ENCODE measurements at regions not wholly inside any gene's neighbourhood (a gene's known extent, or its start where the extent isn't known, plus 50 kb on each side); places are given as distances from the start of the nearest gene placed in this dataset.
A peak's percentile ranks its signal among the peaks of the same experiment; 100 is the strongest.

- Histone ChIP-seq H3K27me3 (ENCODE audit: control insufficient read depth, insufficient read depth, low read length) (no peaks in the 10 kb centered on the region), H3K4me1 (ENCODE audit: control insufficient read depth, insufficient read depth, low read length) (peaks cover 9% of the 10 kb centered on the region), H3K36me3 (ENCODE audit: control insufficient read depth, insufficient read depth, low read length) (no peaks in the 10 kb centered on the region), H3K27ac (ENCODE audit: low read depth, low read length) (no peak overlapping the region), H3K4me3 (ENCODE audit: low read length) (no peak overlapping the region), H3K9ac (ENCODE audit: low read length) (no peak overlapping the region)
These were observed 187.3 kb downstream of the CXCL12 start for GRCh38 chr10:44197646-44198045.

- Histone ChIP-seq H3K9ac (ENCODE audit: low read length) (no peak overlapping the region), H3K27me3 (ENCODE audit: control insufficient read depth, insufficient read depth, low read length) (no peaks in the 10 kb centered on the region), H3K4me1 (ENCODE audit: control insufficient read depth, insufficient read depth, low read length) (peaks cover 9% of the 10 kb centered on the region), H3K27ac (ENCODE audit: low read depth, low read length) (no peak overlapping the region), H3K36me3 (ENCODE audit: control insufficient read depth, insufficient read depth, low read length) (no peaks in the 10 kb centered on the region), H3K4me3 (ENCODE audit: low read length) (no peak overlapping the region)
These were observed 188.6 kb downstream of the CXCL12 start for GRCh38 chr10:44196336-44196735.

GRCh38 chr10:44196008-44196320 is 188.9 kb downstream of the CXCL12 start:
- peaks cover 9% of the 10 kb centered on the region for H3K4me1 ChIP-seq (ENCODE audit: control insufficient read depth, insufficient read depth, low read length)
- no peaks in the 10 kb centered on the region for H3K27me3 ChIP-seq (ENCODE audit: control insufficient read depth, insufficient read depth, low read length)
- H3K27ac ChIP-seq (ENCODE audit: low read depth, low read length): peak overlapping the region; percentile 7
- H3K9ac ChIP-seq (ENCODE audit: low read length): no peak overlapping the region
- H3K4me3 ChIP-seq (ENCODE audit: low read length): no peak overlapping the region
- no peaks in the 10 kb centered on the region for H3K36me3 ChIP-seq (ENCODE audit: control insufficient read depth, insufficient read depth, low read length)

GRCh38 chr10:44195112-44196007 is 189.5 kb downstream of the CXCL12 start:
- Histone ChIP-seq H3K4me1 (ENCODE audit: control insufficient read depth, insufficient read depth, low read length) (peaks cover 9% of the 10 kb centered on the region), H3K27me3 (ENCODE audit: control insufficient read depth, insufficient read depth, low read length) (no peaks in the 10 kb centered on the region), H3K36me3 (ENCODE audit: control insufficient read depth, insufficient read depth, low read length) (no peaks in the 10 kb centered on the region), H3K4me3 (ENCODE audit: low read length) (no peak overlapping the region), H3K27ac (ENCODE audit: low read depth, low read length) (peak overlapping the region; percentile 7), H3K9ac (ENCODE audit: low read length) (no peak overlapping the region)

- Histone ChIP-seq H3K4me3 (ENCODE audit: low read length) (no peak overlapping the region), H3K9ac (ENCODE audit: low read length) (no peak overlapping the region), H3K4me1 (ENCODE audit: control insufficient read depth, insufficient read depth, low read length) (peaks cover 9% of the 10 kb centered on the region), H3K36me3 (ENCODE audit: control insufficient read depth, insufficient read depth, low read length) (no peaks in the 10 kb centered on the region), H3K27ac (ENCODE audit: low read depth, low read length) (no peak overlapping the region), H3K27me3 (ENCODE audit: control insufficient read depth, insufficient read depth, low read length) (no peaks in the 10 kb centered on the region)
These were observed 190.5 kb downstream of the CXCL12 start for GRCh38 chr10:44194435-44194834.

GRCh38 chr10:44193567-44194220 is 191.2 kb downstream of the CXCL12 start:
- no peaks in the 10 kb centered on the region for H3K27me3 ChIP-seq (ENCODE audit: control insufficient read depth, insufficient read depth, low read length)
- H3K36me3 ChIP-seq (ENCODE audit: control insufficient read depth, insufficient read depth, low read length): no peaks in the 10 kb centered on the region
- no peak overlapping the region for H3K4me3 ChIP-seq (ENCODE audit: low read length)
- H3K9ac ChIP-seq (ENCODE audit: low read length): no peak overlapping the region
- H3K27ac ChIP-seq (ENCODE audit: low read depth, low read length): no peak overlapping the region
- peaks cover 9% of the 10 kb centered on the region for H3K4me1 ChIP-seq (ENCODE audit: control insufficient read depth, insufficient read depth, low read length)

- H3K36me3 ChIP-seq (ENCODE audit: control insufficient read depth, insufficient read depth, low read length): no peaks in the 10 kb centered on the region
- H3K4me1 ChIP-seq (ENCODE audit: control insufficient read depth, insufficient read depth, low read length): peaks cover 9% of the 10 kb centered on the region
- no peak overlapping the region for H3K4me3 ChIP-seq (ENCODE audit: low read length)
- H3K9ac ChIP-seq (ENCODE audit: low read length): no peak overlapping the region
- H3K27me3 ChIP-seq (ENCODE audit: control insufficient read depth, insufficient read depth, low read length): no peaks in the 10 kb centered on the region
- no peak overlapping the region for H3K27ac ChIP-seq (ENCODE audit: low read depth, low read length)
These were observed 191.7 kb downstream of the CXCL12 start for GRCh38 chr10:44193166-44193565.

- Histone ChIP-seq H3K27me3 (ENCODE audit: control insufficient read depth, insufficient read depth, low read length) (no peaks in the 10 kb centered on the region), H3K9ac (ENCODE audit: low read length) (no peak overlapping the region), H3K4me1 (ENCODE audit: control insufficient read depth, insufficient read depth, low read length) (peaks cover 9% of the 10 kb centered on the region), H3K4me3 (ENCODE audit: low read length) (no peak overlapping the region), H3K36me3 (ENCODE audit: control insufficient read depth, insufficient read depth, low read length) (no peaks in the 10 kb centered on the region), H3K27ac (ENCODE audit: low read depth, low read length) (no peak overlapping the region)
These were observed 192.5 kb downstream of the CXCL12 start for GRCh38 chr10:44192435-44192834.

- H3K4me1 ChIP-seq (ENCODE audit: control insufficient read depth, insufficient read depth, low read length): peaks cover 4% of the 10 kb centered on the region
- no peak overlapping the region for H3K4me3 ChIP-seq (ENCODE audit: low read length)
- no peak overlapping the region for H3K9ac ChIP-seq (ENCODE audit: low read length)
- no peaks in the 10 kb centered on the region for H3K27me3 ChIP-seq (ENCODE audit: control insufficient read depth, insufficient read depth, low read length)
- H3K36me3 ChIP-seq (ENCODE audit: control insufficient read depth, insufficient read depth, low read length): no peaks in the 10 kb centered on the region
- no peak overlapping the region for H3K27ac ChIP-seq (ENCODE audit: low read depth, low read length)
These were observed 194.4 kb downstream of the CXCL12 start for GRCh38 chr10:44190541-44190940.

- H3K27me3 ChIP-seq (ENCODE audit: control insufficient read depth, insufficient read depth, low read length): no peaks in the 10 kb centered on the region
- no peaks in the 10 kb centered on the region for H3K4me1 ChIP-seq (ENCODE audit: control insufficient read depth, insufficient read depth, low read length)
- no peaks in the 10 kb centered on the region for H3K36me3 ChIP-seq (ENCODE audit: control insufficient read depth, insufficient read depth, low read length)
- H3K9ac ChIP-seq (ENCODE audit: low read length): no peak overlapping the region
- no peak overlapping the region for H3K27ac ChIP-seq (ENCODE audit: low read depth, low read length)
- H3K4me3 ChIP-seq (ENCODE audit: low read length): no peak overlapping the region
These were observed 198.1 kb downstream of the CXCL12 start for GRCh38 chr10:44186821-44187220.

- Histone ChIP-seq H3K9ac (ENCODE audit: low read length) (no peak overlapping the region), H3K4me1 (ENCODE audit: control insufficient read depth, insufficient read depth, low read length) (no peaks in the 10 kb centered on the region), H3K27me3 (ENCODE audit: control insufficient read depth, insufficient read depth, low read length) (no peaks in the 10 kb centered on the region), H3K4me3 (ENCODE audit: low read length) (no peak overlapping the region), H3K27ac (ENCODE audit: low read depth, low read length) (no peak overlapping the region), H3K36me3 (ENCODE audit: control insufficient read depth, insufficient read depth, low read length) (no peaks in the 10 kb centered on the region)
These were observed 198.7 kb downstream of the CXCL12 start for GRCh38 chr10:44186150-44186549.

- H3K27me3 ChIP-seq (ENCODE audit: control insufficient read depth, insufficient read depth, low read length): no peaks in the 10 kb centered on the region
- H3K27ac ChIP-seq (ENCODE audit: low read depth, low read length): no peak overlapping the region
- H3K4me3 ChIP-seq (ENCODE audit: low read length): no peak overlapping the region
- peaks cover 3% of the 10 kb centered on the region for H3K4me1 ChIP-seq (ENCODE audit: control insufficient read depth, insufficient read depth, low read length)
- H3K36me3 ChIP-seq (ENCODE audit: control insufficient read depth, insufficient read depth, low read length): no peaks in the 10 kb centered on the region
- H3K9ac ChIP-seq (ENCODE audit: low read length): no peak overlapping the region
These were observed 199.6 kb downstream of the CXCL12 start for GRCh38 chr10:44185315-44185666.
